CD14-positive monocyte (primary cell): ENCODE measurements at regions not wholly inside any gene's neighbourhood (a gene's known extent, or its start where the extent isn't known, plus 50 kb on each side); places are given as distances from the start of the nearest gene placed in this dataset.
A peak's percentile ranks its signal among the peaks of the same experiment; 100 is the strongest.

Experiments
- DNase-seq, 3 donors: peaks; one replicate each; pipeline ENCODE4 v3.0.0-alpha.2; 2011 to 2022
- H2AFZ ChIP-seq: 2 replicates; pipeline ENCODE4 v1.6.0; 2012; ENCODE audit warnings: mild to moderate bottlenecking, low read depth, low read length, inconsistent platforms; ENCODE audit not compliant: insufficient read depth, poor library complexity, severe bottlenecking
- H3K27ac ChIP-seq, 2 donors: 1 replicate in 1 of 2; 2 replicates in 1 of 2; pipeline ENCODE4 v1.5.1; 2012 to 2013; ENCODE audit warnings: low read length in 2 of 2, control low read depth in 1 of 2, inconsistent platforms in 1 of 2, low read depth in 1 of 2, mild to moderate bottlenecking in 1 of 2
- H3K27me3 ChIP-seq, 2 donors: one replicate each; pipeline versions ENCODE4 v1.6.0 to v1.6.1; 2011 to 2013; ENCODE audit warnings: low read length in 2 of 2; ENCODE audit not compliant: control insufficient read depth in 2 of 2, insufficient read depth in 2 of 2
- H3K36me3 ChIP-seq, 2 donors: replicated peaks in 1 of 2; 1 replicate in 1 of 2; 2 replicates in 1 of 2; pipeline versions ENCODE4 v1.5.1 to v1.6.1; 2012 to 2013; ENCODE audit warnings: low read length in 2 of 2, control low read depth in 1 of 2, inconsistent platforms in 1 of 2, mild to moderate bottlenecking in 1 of 2; ENCODE audit not compliant: insufficient read depth in 2 of 2, control insufficient read depth in 1 of 2
- H3K4me1 ChIP-seq, 2 donors: 1 replicate in 1 of 2; 2 replicates in 1 of 2; pipeline versions ENCODE4 v1.5.1 to v1.6.1; 2012 to 2013; ENCODE audit warnings: low read length in 2 of 2, control low read depth in 1 of 2, inconsistent platforms in 1 of 2, mild to moderate bottlenecking in 1 of 2, moderate library complexity in 1 of 2; ENCODE audit not compliant: insufficient read depth in 2 of 2, control insufficient read depth in 1 of 2
- H3K4me2 ChIP-seq: replicated peaks from 2 replicates; pipeline ENCODE3; 2012; ENCODE audit warnings: low read length, moderate library complexity, mild to moderate bottlenecking; ENCODE audit not compliant: poor library complexity, severe bottlenecking; ENCODE audit errors: extremely low read depth
- H3K4me3 ChIP-seq, 3 experiments: fragments of 200-600 bp in 1 of 3; sonication (generic) in 1 of 3; replicated peaks in 1 of 3; 1 replicate in 2 of 3; 2 replicates in 1 of 3; pipeline ENCODE4 v1.5.1; 2011 to 2013; ENCODE audit warnings: low read length in 3 of 3, mild to moderate bottlenecking in 3 of 3, control low read depth in 2 of 3, low read depth in 2 of 3, inconsistent platforms in 1 of 3, moderate library complexity in 1 of 3
- H3K79me2 ChIP-seq: 2 replicates; pipeline ENCODE4 v1.6.0; 2012; ENCODE audit warnings: mild to moderate bottlenecking, control low read depth, inconsistent platforms, low read length, moderate library complexity; ENCODE audit not compliant: insufficient read depth
- H3K9ac ChIP-seq: 2 replicates; pipeline ENCODE4 v1.6.0; 2017; ENCODE audit warnings: low read length, mild to moderate bottlenecking; ENCODE audit not compliant: insufficient read depth, poor library complexity, severe bottlenecking
- H3K9me3 ChIP-seq, 2 donors: replicated peaks in 1 of 2; 1 replicate in 1 of 2; 2 replicates in 1 of 2; pipeline versions ENCODE4 v1.5.1 to v1.6.1; 2012 to 2013; ENCODE audit warnings: low read length in 2 of 2, control low read depth in 1 of 2; ENCODE audit not compliant: control insufficient read depth in 1 of 2, insufficient read depth in 1 of 2
- H4K20me1 ChIP-seq: 2 replicates; pipeline ENCODE4 v1.6.0; 2012; ENCODE audit warnings: mild to moderate bottlenecking, low read length, control low read depth, moderate library complexity; ENCODE audit not compliant: insufficient read depth
- H3K27ac Mint-ChIP-seq, 7 donors: one replicate each; pipeline ENCODE4 v1.8.0; 2020; ENCODE audit warnings: mild to moderate bottlenecking in 7 of 7, mixed read lengths in 7 of 7, moderate library complexity in 6 of 7, inconsistent platforms in 2 of 7
- H3K27me3 Mint-ChIP-seq, 3 donors: one replicate each; pipeline ENCODE4 v1.8.0; 2021 to 2022; ENCODE audit warnings: low read depth in 3 of 3, mild to moderate bottlenecking in 3 of 3, mixed read lengths in 3 of 3, moderate library complexity in 3 of 3, inconsistent platforms in 1 of 3
- H3K36me3 Mint-ChIP-seq, 2 donors: one replicate each; pipeline ENCODE4 v1.8.0; 2020; ENCODE audit warnings: mixed read lengths in 2 of 2, inconsistent platforms in 1 of 2, mild to moderate bottlenecking in 1 of 2
- H3K4me1 Mint-ChIP-seq: one replicate; pipeline ENCODE4 v1.8.0; 2020; ENCODE audit warnings: mild to moderate bottlenecking, mixed read lengths
- H3K4me3 Mint-ChIP-seq, 2 donors: one replicate each; pipeline ENCODE4 v1.8.0; 2020; ENCODE audit warnings: mild to moderate bottlenecking in 2 of 2, mixed read lengths in 2 of 2, moderate library complexity in 1 of 2
- H3K9me3 Mint-ChIP-seq, 7 donors: one replicate each; pipeline ENCODE4 v1.8.0; 2020 to 2022; ENCODE audit warnings: mixed read lengths in 7 of 7, mild to moderate bottlenecking in 6 of 7, moderate library complexity in 6 of 7, inconsistent platforms in 2 of 7
- CTCF ChIP-seq: fragments of 200-600 bp; IDR thresholded peaks from one replicate; pipeline ENCODE4 v1.8.0; 2022; ENCODE audit warnings: antibody characterized with exemption, mild to moderate bottlenecking
- WGBS: methylation state at CpG from one replicate; pipeline ENCODE4 v1.1.5; 2013; ENCODE audit warnings: missing lambda C conversion rate; ENCODE audit not compliant: insufficient coverage; 5-methylcytosine and 5-hydroxymethylcytosine counted together
- intact Hi-C, 2 donors: fragments of 100-400 bp; cut with micrococcal nuclease; formaldehyde crosslinking; loops; one replicate each; pipeline versions ENCODE4 v1.15.0 to v1.15.1; 2023

GRCh38 chr2:60044484-60044883 lies 509.0 kb downstream of the BCL11A start:
- no peak overlapping the region for H3K4me3 Mint-ChIP-seq
- TF ChIP-seq CTCF, result no peak
- H3K27ac ChIP-seq, result no peak overlapping the region
- H3K79me2 ChIP-seq, result no peaks in the 10 kb centered on the region
- no peaks in the 10 kb centered on the region for H3K4me1 ChIP-seq
- H3K4me3 ChIP-seq, result no peak overlapping the region
- H3K36me3 ChIP-seq, result no peaks in the 10 kb centered on the region
- H3K36me3 Mint-ChIP-seq, result no peaks in the 10 kb centered on the region
- H2AFZ ChIP-seq, result no peak overlapping the region
- H3K27ac Mint-ChIP-seq, result no peak overlapping the region
- no peaks in the 10 kb centered on the region for H3K4me1 Mint-ChIP-seq
- intact Hi-C loops, result no loop called here
- H3K9me3 ChIP-seq, result no peaks in the 10 kb centered on the region
- peaks cover 0 to 6% (median 0%) of the 10 kb centered on the region in 7 donors for H3K9me3 Mint-ChIP-seq
- no peak overlapping the region for H3K9ac ChIP-seq
- WGBS, result no CpG with 5 or more reads among the region's 1 CpG
- H3K4me2 ChIP-seq, result no peak overlapping the region
- DNase-seq, result no peak
- no peaks in the 10 kb centered on the region for H3K27me3 ChIP-seq
- H3K27me3 Mint-ChIP-seq, result peaks cover 0 to 1% (median 0%) of the 10 kb centered on the region in 3 donors
- no peaks in the 10 kb centered on the region for H4K20me1 ChIP-seq

GRCh38 chr2:60042023-60042422 lies 511.4 kb downstream of the BCL11A start:
- intact Hi-C loops, result no loop called here
- H3K9me3 ChIP-seq, result no peaks in the 10 kb centered on the region
- no peaks in the 10 kb centered on the region for H3K4me1 ChIP-seq
- H3K9ac ChIP-seq, result no peak overlapping the region
- DNase-seq, result no peak
- Mint-ChIP-seq H3K27ac (no peak overlapping the region), H3K4me3 (peak overlapping the region in 1 of 2 donors; percentile 45), H3K27me3 (peaks cover 0 to 2% (median 1%) of the 10 kb centered on the region in 3 donors), H3K4me1 (no peaks in the 10 kb centered on the region), H3K36me3 (no peaks in the 10 kb centered on the region), H3K9me3 (peaks cover 0 to 7% (median 5%) of the 10 kb centered on the region in 7 donors)
- no peaks in the 10 kb centered on the region for H3K36me3 ChIP-seq
- H3K79me2 ChIP-seq, result no peaks in the 10 kb centered on the region
- H4K20me1 ChIP-seq, result no peaks in the 10 kb centered on the region
- no peaks in the 10 kb centered on the region for H3K27me3 ChIP-seq
- 100% methylated on average over 2 of the region's 3 CpGs for WGBS
- TF ChIP-seq CTCF, result no peak
- no peak overlapping the region for H2AFZ ChIP-seq
- H3K4me3 ChIP-seq, result no peak overlapping the region
- H3K4me2 ChIP-seq, result no peak overlapping the region
- no peak overlapping the region for H3K27ac ChIP-seq
